Dendritic cell treated with granulocyte-macrophage colony-stimulating factor and Interleukin-4, amounts not matched to agents 40 ng/mL and 50 ng/mL, for 4 days (primary cell): ENCODE measurements at regions not wholly inside any gene's neighbourhood (a gene's known extent, or its start where the extent isn't known, plus 50 kb on each side); places are given as distances from the start of the nearest gene placed in this dataset.

Experiments used
- H3K27ac Mint-ChIP-seq: one replicate; pipeline ENCODE4 v1.8.0; 2022; ENCODE audit warnings: mild to moderate bottlenecking, mixed read lengths
- H3K27me3 Mint-ChIP-seq: one replicate; pipeline ENCODE4 v1.8.0; 2022; ENCODE audit warnings: mild to moderate bottlenecking, mixed read lengths
- H3K36me3 Mint-ChIP-seq: one replicate; pipeline ENCODE4 v1.8.0; 2022; ENCODE audit warnings: low read depth, mixed read lengths
- H3K4me1 Mint-ChIP-seq: one replicate; pipeline ENCODE4 v1.8.0; 2022; ENCODE audit warnings: low read depth, mixed read lengths
- H3K4me3 Mint-ChIP-seq: one replicate; pipeline ENCODE4 v1.8.0; 2022; ENCODE audit warnings: mild to moderate bottlenecking, moderate library complexity, mixed read lengths
- H3K9me3 Mint-ChIP-seq: one replicate; pipeline ENCODE4 v1.8.0; 2022; ENCODE audit warnings: mixed read lengths
- intact Hi-C: fragments of 100-400 bp; cut with micrococcal nuclease; formaldehyde crosslinking; loops from one replicate; pipeline ENCODE4 v1.15.0; 2022

DNA sequence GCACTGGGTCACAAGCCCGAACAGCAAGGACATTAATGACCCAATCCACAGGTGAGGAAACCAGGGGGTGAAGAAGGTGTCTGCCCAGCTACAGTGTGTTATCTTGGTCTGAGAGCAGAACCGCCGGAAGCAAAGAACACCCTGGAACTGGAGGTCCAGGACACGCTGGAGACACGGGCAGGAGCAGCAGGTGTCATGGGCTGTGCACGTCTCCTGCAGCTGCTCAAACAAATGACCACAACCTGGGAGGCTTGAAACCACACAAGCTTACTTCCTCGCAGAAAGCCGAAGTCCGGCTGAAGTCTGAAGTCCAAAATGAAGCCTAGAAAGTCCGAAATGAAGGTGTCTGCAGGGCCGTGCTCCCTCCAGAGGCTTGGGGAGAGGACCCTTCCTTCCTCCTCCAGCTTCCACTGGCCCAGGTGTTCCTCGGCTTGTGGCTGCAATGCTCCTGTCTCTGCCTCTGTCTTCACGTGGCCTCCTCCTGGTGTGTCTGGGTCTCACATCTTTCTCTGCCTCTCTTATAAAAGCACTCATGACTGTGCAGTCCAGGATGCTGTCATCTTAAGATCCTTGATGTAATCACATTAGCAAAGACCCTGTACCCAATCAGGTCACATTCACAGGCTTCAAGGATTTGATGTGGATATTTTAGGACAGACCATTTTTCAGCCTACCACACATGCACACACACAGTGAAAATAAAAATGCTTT lies 351.2 kb downstream of the C16orf95 start:
- H3K4me3 Mint-ChIP-seq, result no peak overlapping the region
- H3K27me3 Mint-ChIP-seq, result peaks cover 23% of the 10 kb centered on the region
- no peak overlapping the region for H3K27ac Mint-ChIP-seq
- intact Hi-C loops, result no loop called here
- H3K4me1 Mint-ChIP-seq, result no peaks in the 10 kb centered on the region
- no peaks in the 10 kb centered on the region for H3K36me3 Mint-ChIP-seq
- H3K9me3 Mint-ChIP-seq, result no peaks in the 10 kb centered on the region

DNA sequence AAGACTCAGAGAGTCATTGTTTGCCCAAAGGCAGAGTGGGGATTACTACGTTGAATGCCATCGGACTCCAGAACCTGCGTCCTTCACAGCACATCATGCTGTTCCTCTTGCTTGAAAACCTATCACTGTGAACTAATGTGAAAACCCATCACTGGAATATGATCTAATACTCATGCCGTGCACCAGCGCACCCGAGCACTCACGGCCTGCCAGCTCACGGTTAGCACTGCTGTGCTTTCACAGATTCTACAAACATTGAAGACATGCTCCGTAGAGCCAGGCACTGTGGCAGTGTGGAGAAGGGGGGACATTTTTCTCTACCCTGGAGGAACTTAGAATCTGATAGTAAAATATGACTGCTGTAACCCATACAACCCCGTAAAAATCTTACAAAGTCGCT lies 350.4 kb downstream of the C16orf95 start:
- Mint-ChIP-seq H3K27ac (no peak overlapping the region), H3K9me3 (no peaks in the 10 kb centered on the region), H3K27me3 (peaks cover 16% of the 10 kb centered on the region)

DNA sequence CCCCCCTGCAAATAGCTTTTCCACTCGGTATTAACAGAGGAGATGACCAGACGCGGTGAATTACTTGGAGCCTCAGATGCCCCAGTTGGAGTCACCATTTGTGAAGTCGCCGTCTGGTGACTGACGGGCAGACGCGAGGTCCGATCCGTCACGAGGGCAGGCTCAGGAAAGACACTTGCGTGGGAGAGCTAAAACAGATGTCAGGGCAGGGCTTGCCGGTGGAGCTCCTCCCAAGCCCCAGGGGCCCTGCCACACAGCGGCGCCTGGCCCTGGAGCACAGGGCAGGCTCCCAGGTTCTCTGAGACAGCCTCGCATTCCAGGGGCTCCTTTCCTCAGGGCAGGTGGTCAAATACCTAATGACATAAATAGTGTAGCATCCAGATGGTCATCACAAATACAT lies 348.3 kb downstream of the C16orf95 start:
- H3K27ac Mint-ChIP-seq, result no peak overlapping the region
- H3K36me3 Mint-ChIP-seq, result no peaks in the 10 kb centered on the region
- H3K4me3 Mint-ChIP-seq, result no peak overlapping the region
- no peaks in the 10 kb centered on the region for H3K9me3 Mint-ChIP-seq
- peaks cover 11% of the 10 kb centered on the region for H3K27me3 Mint-ChIP-seq
- intact Hi-C loops, result no loop called here
- no peaks in the 10 kb centered on the region for H3K4me1 Mint-ChIP-seq

More for the DNA sequence above, 350.4 kb downstream of the C16orf95 start:
- Mint-ChIP-seq H3K4me3 (no peak overlapping the region), H3K4me1 (no peaks in the 10 kb centered on the region), H3K36me3 (no peaks in the 10 kb centered on the region)
- intact Hi-C loops, result no loop called here

DNA sequence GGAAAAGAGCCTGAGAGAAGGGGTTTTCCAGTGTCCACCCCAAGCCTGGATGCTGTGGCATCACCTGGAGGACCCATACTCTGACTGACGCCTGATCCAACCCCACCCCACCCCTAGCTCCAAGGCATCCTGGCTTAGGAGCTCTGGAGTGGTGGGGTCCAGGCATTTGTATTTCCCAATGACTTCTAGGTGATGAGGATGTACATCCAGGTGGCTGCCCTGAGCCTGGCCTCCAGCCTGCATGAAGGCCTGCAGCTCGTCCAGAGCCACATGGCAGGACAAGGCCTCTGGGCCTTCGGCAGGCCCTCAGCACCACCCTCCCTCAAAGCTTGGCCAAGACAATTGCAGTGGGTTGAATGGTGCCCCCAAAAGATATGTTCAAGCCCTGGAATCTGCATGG lies 347.5 kb downstream of the C16orf95 start:
- intact Hi-C loops, result no loop called here
- no peaks in the 10 kb centered on the region for H3K9me3 Mint-ChIP-seq
- H3K4me1 Mint-ChIP-seq, result no peaks in the 10 kb centered on the region
- H3K4me3 Mint-ChIP-seq, result no peak overlapping the region
- no peak overlapping the region for H3K27ac Mint-ChIP-seq
- H3K27me3 Mint-ChIP-seq, result peaks cover 13% of the 10 kb centered on the region
- no peaks in the 10 kb centered on the region for H3K36me3 Mint-ChIP-seq

DNA sequence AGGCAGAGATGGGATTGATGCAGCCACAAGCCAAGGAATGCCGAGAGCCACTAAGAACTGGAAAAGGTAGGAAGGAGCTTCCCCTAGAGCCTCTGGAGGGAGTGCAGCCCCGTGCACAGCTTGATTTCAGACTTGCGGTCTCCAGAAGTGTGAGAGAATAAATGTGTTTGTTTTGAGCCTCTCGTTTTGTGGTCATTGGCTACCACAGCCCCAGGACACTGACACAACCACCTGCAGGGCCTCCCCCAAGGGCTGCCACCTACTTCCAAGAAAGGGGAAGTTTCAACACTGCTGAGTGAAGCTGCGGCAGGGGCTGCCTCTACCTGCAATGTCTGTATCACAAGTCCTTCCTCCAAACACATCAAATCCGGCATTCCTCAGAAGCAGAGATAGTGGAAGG lies 346.9 kb downstream of the C16orf95 start:
- Mint-ChIP-seq H3K27ac (no peak overlapping the region), H3K9me3 (no peaks in the 10 kb centered on the region), H3K27me3 (peaks cover 13% of the 10 kb centered on the region), H3K36me3 (no peaks in the 10 kb centered on the region), H3K4me1 (no peaks in the 10 kb centered on the region), H3K4me3 (no peak overlapping the region)
- intact Hi-C loops, result no loop called here

DNA sequence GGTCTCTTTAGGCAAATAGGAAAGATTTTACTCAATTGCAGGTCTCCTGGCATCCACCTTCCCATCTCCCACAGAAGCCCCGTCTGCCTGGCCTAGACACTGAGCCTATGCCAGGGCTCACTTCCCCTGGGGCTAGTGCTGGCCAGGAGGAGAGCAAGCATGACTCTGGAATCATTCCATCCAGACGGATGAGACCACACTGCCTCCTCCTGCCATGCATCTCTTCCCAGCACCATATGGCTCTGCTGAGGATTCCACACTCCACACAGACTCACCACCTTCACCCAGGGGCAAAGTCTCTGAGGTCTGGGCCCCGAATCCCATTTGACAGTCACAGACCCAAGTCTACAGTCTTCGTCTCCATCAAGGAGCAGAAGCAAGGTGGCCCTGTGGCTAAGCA lies 346.5 kb downstream of the C16orf95 start:
- Mint-ChIP-seq H3K4me1 (no peaks in the 10 kb centered on the region), H3K4me3 (no peak overlapping the region), H3K36me3 (no peaks in the 10 kb centered on the region), H3K9me3 (no peaks in the 10 kb centered on the region), H3K27me3 (peaks cover 10% of the 10 kb centered on the region), H3K27ac (no peak overlapping the region)
- intact Hi-C loops, result no loop called here

DNA sequence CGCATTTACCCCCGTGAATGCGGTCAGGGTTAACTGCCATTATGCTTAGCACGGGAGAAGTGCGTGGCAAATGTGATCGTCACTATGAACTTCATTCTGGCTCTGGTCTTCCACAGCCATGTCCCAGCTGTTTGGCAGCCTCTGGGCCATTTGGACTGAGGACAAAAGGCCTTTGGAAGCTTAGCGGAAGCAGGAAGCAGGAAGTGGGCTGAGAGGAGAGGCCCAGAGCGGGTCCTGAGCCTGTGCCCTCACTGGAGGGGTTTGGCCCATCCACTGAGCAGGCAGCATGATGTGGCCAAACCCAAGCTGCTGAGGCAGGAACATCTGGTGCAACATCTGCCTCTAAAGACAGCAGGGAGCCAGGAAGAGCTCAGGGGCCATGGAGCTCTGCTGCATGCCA lies 345.9 kb downstream of the C16orf95 start:
- Mint-ChIP-seq H3K27ac (no peak overlapping the region), H3K4me3 (no peak overlapping the region), H3K9me3 (no peaks in the 10 kb centered on the region), H3K4me1 (no peaks in the 10 kb centered on the region), H3K36me3 (no peaks in the 10 kb centered on the region), H3K27me3 (peaks cover 8% of the 10 kb centered on the region)
- intact Hi-C loops, result no loop called here

DNA sequence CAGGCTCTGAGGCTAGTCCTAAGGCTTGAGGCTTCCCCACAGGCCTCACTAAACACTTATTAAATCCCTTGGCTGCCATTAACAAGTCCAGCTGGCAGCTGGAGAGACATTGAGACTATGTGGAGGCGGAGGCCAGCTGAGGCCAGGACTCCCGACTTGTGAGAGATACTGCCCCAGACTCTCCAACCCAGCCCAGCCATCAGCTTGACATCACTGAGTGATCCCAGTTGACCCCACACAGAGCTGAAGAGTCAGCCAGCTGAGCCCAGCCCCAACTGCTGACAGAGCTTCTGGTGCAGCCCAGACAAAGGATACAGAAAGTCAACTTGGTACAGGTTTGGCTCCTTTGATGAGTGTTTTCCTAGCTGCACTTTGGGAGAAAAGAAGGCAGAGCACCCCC lies 343.1 kb downstream of the C16orf95 start:
- Mint-ChIP-seq H3K4me3 (no peak overlapping the region), H3K4me1 (no peaks in the 10 kb centered on the region), H3K36me3 (no peaks in the 10 kb centered on the region), H3K27me3 (peaks cover 7% of the 10 kb centered on the region), H3K9me3 (no peaks in the 10 kb centered on the region), H3K27ac (no peak overlapping the region)
- intact Hi-C loops, result no loop called here

DNA sequence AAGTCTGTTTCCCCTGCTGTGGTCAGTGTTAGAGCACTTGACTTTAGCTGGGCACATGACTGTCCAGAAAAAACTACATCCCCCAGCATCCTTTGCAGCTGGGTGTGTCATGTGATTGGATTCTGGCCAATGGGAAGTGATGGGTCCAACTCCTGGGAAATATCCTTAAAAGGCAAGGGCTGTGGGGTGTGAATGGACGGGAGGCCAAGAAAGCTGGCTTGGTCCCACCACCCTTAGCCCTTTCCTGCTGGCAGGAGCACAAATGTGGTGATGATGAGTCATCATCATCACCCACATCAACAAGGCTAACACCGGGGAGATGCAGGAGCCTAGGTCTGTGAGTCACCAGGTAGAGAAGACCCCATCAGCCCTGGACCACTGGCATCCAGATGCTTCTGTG lies 341.7 kb downstream of the C16orf95 start:
- intact Hi-C loops, result no loop called here
- no peak overlapping the region for H3K4me3 Mint-ChIP-seq
- H3K9me3 Mint-ChIP-seq, result no peaks in the 10 kb centered on the region

DNA sequence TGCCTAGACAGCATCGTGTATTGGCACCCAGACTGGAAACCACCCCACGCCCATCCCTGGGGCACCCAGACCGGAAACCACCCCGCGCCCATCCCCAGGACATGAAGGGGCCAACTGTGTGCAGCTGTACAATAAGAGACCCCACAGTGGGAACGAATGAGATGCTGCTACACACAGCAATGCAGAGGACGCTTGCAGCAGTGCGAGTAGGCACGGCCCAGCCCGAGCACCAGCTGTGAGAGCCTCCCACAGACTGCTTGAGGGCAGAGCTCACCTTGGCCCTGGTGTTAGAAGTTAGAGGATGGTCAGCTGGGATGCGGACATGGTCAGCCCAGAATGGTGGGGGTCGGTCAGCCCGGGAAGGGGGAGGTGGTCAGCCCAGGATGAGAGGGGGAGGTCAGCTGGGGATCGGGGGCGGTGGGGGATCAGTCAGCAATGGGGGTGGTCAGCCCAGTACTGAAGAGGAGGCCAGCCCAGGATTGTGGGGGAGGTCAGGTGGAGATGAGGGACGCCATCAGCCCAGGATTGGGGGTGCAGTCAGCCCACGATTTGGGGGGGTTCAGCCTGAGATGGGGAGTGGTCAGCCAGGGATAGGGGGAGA lies 340.0 kb downstream of the C16orf95 start:
- H3K4me1 Mint-ChIP-seq, result no peaks in the 10 kb centered on the region
- no peaks in the 10 kb centered on the region for H3K36me3 Mint-ChIP-seq
- no peaks in the 10 kb centered on the region for H3K9me3 Mint-ChIP-seq
- H3K27ac Mint-ChIP-seq, result no peak overlapping the region
- no peak overlapping the region for H3K4me3 Mint-ChIP-seq
- H3K27me3 Mint-ChIP-seq, result peaks cover 15% of the 10 kb centered on the region
- intact Hi-C loops, result no loop called here

More for the DNA sequence above, 341.7 kb downstream of the C16orf95 start:
- no peaks in the 10 kb centered on the region for H3K4me1 Mint-ChIP-seq
- peaks cover 15% of the 10 kb centered on the region for H3K27me3 Mint-ChIP-seq
- H3K27ac Mint-ChIP-seq, result no peak overlapping the region
- H3K36me3 Mint-ChIP-seq, result no peaks in the 10 kb centered on the region

DNA sequence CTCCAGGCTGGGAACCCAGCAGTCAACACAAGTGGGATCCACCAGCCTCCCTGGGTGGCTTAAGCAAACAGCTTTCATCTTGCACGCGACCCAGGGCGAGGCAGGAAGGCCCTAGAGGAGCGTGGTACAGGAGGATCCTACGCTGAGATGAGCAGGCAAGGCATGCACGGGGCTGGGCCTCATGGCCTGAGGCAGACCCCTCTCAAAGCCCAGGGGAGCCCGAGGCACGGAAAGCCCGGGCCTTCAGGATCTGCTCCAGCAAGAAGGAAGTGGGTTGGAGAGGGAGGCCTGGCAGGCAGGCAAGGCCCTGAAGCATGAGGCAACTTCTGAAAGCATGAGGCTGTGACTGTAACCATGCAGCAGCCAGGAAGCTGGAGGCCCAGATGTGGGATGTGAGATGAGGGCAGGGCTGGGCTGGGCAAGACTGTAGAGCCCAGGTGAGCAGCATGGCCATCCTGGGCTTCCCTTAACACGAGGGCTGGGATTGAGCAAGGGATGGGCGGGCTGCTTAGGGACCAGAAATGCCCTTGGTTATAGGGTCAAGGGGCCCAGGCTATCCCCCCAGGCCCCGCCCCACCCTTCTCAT lies 338.7 kb downstream of the C16orf95 start:
- no peaks in the 10 kb centered on the region for H3K9me3 Mint-ChIP-seq

DNA sequence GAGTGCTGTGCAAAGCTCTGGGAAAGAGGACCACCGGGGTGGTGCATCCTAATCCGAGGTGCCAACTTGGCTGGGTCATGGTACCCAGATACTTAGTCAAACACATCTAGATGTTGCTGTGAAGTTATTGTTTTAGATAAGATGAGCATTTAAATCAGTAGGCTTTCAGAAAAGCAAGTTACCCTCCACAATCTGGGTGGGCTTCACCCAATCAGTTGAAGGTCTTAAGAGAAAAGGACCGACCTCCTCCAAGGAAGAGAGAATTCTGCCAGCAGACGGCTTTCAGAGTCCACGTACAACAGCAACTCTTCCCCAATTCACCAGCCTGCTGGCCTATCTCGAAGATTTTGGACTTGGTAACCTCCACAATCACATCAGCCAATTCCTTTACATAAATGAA lies 338.1 kb downstream of the C16orf95 start:
- intact Hi-C loops, result no loop called here
- Mint-ChIP-seq H3K9me3 (no peaks in the 10 kb centered on the region), H3K27ac (no peak overlapping the region), H3K4me1 (no peaks in the 10 kb centered on the region), H3K4me3 (no peak overlapping the region), H3K36me3 (no peaks in the 10 kb centered on the region), H3K27me3 (peaks cover 14% of the 10 kb centered on the region)

More for the DNA sequence above, 338.7 kb downstream of the C16orf95 start:
- Mint-ChIP-seq H3K27ac (no peak overlapping the region), H3K4me1 (no peaks in the 10 kb centered on the region), H3K36me3 (no peaks in the 10 kb centered on the region), H3K4me3 (no peak overlapping the region), H3K27me3 (peaks cover 14% of the 10 kb centered on the region)
- intact Hi-C loops, result no loop called here

DNA sequence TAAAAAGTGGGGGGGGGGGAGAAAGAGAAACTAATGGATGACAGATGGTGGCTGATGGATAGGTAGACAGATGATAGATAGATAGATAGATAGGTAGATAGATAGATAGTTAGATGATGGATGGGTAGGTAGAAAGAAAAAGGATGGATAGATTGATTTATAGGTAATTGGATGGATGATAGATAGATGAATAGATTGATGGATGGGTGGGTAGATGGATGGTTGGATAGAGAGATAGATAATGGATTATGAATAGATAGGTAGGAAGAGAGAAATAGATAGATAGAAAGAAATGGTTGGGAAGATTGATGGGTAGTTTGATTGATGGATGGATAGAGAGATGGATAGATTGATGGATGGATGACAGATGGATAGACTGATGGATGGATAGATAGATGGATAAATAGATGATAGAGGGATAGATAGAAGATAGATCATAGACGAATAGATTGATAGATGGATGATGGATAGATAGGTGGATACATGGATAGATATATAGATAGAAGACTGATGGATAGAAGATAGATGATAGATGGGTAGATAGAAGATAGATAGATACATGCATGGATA lies 337.1 kb downstream of the C16orf95 start:
- Mint-ChIP-seq H3K36me3 (no peaks in the 10 kb centered on the region), H3K27ac (no peak overlapping the region), H3K27me3 (peaks cover 12% of the 10 kb centered on the region), H3K4me3 (no peak overlapping the region), H3K9me3 (no peaks in the 10 kb centered on the region), H3K4me1 (no peaks in the 10 kb centered on the region)
- intact Hi-C loops, result no loop called here

DNA sequence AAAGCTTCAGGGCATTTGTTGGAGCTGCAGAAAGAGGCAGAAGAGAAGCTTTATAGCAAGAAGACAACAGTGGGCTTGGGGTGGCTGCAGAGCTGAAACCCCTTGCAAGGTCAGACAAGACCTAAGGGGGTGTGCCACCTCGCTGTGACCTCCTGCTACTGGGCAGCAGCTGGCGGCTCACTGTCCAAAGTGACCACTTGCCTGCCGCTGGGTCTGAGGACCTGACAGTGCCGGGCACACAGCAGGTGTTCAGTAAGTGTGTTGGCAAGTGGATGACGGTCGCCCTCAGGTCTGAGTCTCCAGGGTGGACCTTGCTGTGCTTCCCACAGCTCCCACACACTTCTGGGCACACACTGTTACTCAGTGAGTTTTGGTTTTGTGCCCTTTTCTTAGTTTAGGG lies 336.5 kb downstream of the C16orf95 start:
- intact Hi-C loops, result no loop called here
- H3K36me3 Mint-ChIP-seq, result no peaks in the 10 kb centered on the region
- H3K4me1 Mint-ChIP-seq, result no peaks in the 10 kb centered on the region
- no peak overlapping the region for H3K4me3 Mint-ChIP-seq
- H3K27me3 Mint-ChIP-seq, result peaks cover 12% of the 10 kb centered on the region
- H3K9me3 Mint-ChIP-seq, result no peaks in the 10 kb centered on the region
- no peak overlapping the region for H3K27ac Mint-ChIP-seq
